ENCODE measurements at regions not wholly inside any gene's neighbourhood (a gene's known extent, or its start where the extent isn't known, plus 50 kb on each side); places are given as distances from the start of the nearest gene placed in this dataset.

DNA sequence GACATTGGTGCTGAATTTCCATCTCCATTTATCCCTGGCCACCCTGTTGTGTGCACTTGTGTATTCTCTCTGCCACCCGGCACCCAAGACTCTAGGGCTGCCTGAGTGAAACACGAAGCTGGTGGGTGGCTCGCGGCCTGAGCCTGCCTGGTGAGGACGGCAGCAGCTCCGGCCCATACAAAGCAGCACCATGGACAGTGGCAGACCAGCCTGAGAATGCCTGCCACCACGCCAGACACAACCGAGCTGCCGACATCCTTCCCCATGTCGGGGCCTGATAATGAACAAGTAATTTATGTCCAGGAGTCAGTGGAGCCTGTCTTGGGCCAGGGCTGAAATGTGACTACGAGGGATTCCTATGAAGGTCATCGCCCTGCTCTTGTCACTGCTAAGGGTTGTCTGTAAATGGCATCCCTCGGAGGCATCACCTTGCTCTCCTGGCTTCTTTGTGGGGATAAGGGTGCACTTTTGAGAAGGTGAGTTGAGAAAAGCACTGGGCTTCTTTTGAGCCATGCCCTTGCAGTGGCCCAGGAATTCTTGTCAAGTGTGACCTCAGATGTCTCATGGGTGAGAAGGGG is 175.7 kb downstream of the MELK start (continued):
- TF ChIP-seq, protein P1, sequence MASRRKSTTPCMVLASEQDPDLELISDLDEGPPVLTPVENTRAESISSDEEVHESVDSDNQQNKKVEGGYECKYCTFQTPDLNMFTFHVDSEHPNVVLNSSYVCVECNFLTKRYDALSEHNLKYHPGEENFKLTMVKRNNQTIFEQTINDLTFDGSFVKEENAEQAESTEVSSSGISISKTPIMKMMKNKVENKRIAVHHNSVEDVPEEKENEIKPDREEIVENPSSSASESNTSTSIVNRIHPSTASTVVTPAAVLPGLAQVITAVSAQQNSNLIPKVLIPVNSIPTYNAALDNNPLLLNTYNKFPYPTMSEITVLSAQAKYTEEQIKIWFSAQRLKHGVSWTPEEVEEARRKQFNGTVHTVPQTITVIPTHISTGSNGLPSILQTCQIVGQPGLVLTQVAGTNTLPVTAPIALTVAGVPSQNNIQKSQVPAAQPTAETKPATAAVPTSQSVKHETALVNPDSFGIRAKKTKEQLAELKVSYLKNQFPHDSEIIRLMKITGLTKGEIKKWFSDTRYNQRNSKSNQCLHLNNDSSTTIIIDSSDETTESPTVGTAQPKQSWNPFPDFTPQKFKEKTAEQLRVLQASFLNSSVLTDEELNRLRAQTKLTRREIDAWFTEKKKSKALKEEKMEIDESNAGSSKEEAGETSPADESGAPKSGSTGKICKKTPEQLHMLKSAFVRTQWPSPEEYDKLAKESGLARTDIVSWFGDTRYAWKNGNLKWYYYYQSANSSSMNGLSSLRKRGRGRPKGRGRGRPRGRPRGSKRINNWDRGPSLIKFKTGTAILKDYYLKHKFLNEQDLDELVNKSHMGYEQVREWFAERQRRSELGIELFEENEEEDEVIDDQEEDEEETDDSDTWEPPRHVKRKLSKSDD (CRISPR knock-in tag; IDR thresholded peaks at IDR 0.05; ENCODE audit: low read depth), result no peak
- TF ChIP-seq, protein P2, sequence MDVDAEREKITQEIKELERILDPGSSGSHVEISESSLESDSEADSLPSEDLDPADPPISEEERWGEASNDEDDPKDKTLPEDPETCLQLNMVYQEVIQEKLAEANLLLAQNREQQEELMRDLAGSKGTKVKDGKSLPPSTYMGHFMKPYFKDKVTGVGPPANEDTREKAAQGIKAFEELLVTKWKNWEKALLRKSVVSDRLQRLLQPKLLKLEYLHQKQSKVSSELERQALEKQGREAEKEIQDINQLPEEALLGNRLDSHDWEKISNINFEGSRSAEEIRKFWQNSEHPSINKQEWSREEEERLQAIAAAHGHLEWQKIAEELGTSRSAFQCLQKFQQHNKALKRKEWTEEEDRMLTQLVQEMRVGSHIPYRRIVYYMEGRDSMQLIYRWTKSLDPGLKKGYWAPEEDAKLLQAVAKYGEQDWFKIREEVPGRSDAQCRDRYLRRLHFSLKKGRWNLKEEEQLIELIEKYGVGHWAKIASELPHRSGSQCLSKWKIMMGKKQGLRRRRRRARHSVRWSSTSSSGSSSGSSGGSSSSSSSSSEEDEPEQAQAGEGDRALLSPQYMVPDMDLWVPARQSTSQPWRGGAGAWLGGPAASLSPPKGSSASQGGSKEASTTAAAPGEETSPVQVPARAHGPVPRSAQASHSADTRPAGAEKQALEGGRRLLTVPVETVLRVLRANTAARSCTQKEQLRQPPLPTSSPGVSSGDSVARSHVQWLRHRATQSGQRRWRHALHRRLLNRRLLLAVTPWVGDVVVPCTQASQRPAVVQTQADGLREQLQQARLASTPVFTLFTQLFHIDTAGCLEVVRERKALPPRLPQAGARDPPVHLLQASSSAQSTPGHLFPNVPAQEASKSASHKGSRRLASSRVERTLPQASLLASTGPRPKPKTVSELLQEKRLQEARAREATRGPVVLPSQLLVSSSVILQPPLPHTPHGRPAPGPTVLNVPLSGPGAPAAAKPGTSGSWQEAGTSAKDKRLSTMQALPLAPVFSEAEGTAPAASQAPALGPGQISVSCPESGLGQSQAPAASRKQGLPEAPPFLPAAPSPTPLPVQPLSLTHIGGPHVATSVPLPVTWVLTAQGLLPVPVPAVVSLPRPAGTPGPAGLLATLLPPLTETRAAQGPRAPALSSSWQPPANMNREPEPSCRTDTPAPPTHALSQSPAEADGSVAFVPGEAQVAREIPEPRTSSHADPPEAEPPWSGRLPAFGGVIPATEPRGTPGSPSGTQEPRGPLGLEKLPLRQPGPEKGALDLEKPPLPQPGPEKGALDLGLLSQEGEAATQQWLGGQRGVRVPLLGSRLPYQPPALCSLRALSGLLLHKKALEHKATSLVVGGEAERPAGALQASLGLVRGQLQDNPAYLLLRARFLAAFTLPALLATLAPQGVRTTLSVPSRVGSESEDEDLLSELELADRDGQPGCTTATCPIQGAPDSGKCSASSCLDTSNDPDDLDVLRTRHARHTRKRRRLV (CRISPR knock-in tag; IDR thresholded peaks at IDR 0.05), result no peak
- TF ChIP-seq PRPF4 (IDR thresholded peaks at IDR 0.05; ENCODE audit: low read depth, low read length, poor library complexity, severe bottlenecking), result no peak
- TF ChIP-seq ZNF263 (CRISPR knock-in tag; IDR thresholded peaks at IDR 0.05), result peak; percentile 44; the same call in 1 of the 2 replicates
- 0 out of 2 replicates have a peak, but pooled peaks have one; percentile 27 for TF ChIP-seq THAP11 (CRISPR knock-in tag; IDR thresholded peaks at IDR 0.05)
- TF ChIP-seq, protein P3, sequence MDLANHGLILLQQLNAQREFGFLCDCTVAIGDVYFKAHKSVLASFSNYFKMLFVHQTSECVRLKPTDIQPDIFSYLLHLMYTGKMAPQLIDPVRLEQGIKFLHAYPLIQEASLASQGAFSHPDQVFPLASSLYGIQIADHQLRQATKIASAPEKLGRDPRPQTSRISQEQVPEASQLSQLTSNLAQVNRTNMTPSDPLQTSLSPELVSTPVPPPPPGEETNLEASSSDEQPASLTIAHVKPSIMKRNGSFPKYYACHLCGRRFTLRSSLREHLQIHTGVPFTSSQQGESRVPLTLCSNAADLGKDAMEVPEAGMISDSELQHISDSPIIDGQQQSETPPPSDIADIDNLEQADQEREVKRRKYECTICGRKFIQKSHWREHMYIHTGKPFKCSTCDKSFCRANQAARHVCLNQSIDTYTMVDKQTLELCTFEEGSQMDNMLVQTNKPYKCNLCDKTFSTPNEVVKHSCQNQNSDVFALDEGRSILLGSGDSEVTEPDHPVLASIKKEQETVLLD (CRISPR knock-in tag; IDR thresholded peaks at IDR 0.05; ENCODE audit: low read depth), result no peak
- no peak for TF ChIP-seq TAF15 (IDR thresholded peaks at IDR 0.05; ENCODE audit: low read depth, low read length, poor library complexity, severe bottlenecking)
- TF ChIP-seq, protein P4, sequence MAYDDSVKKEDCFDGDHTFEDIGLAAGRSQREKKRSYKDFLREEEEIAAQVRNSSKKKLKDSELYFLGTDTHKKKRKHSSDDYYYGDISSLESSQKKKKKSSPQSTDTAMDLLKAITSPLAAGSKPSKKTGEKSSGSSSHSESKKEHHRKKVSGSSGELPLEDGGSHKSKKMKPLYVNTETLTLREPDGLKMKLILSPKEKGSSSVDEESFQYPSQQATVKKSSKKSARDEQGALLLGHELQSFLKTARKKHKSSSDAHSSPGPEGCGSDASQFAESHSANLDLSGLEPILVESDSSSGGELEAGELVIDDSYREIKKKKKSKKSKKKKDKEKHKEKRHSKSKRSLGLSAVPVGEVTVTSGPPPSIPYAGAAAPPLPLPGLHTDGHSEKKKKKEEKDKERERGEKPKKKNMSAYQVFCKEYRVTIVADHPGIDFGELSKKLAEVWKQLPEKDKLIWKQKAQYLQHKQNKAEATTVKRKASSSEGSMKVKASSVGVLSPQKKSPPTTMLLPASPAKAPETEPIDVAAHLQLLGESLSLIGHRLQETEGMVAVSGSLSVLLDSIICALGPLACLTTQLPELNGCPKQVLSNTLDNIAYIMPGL (CRISPR knock-in tag; IDR thresholded peaks at IDR 0.05; ENCODE audit: borderline replicate concordance in 1 of 2, low read depth in 1 of 2), result no peak
- no peak for TF ChIP-seq ZFAT (CRISPR knock-in tag; conservative IDR thresholded peaks at IDR 0.05)
- no peak for TF ChIP-seq PLRG1 (conservative IDR thresholded peaks at IDR 0.05)
- TF ChIP-seq, protein P5, sequence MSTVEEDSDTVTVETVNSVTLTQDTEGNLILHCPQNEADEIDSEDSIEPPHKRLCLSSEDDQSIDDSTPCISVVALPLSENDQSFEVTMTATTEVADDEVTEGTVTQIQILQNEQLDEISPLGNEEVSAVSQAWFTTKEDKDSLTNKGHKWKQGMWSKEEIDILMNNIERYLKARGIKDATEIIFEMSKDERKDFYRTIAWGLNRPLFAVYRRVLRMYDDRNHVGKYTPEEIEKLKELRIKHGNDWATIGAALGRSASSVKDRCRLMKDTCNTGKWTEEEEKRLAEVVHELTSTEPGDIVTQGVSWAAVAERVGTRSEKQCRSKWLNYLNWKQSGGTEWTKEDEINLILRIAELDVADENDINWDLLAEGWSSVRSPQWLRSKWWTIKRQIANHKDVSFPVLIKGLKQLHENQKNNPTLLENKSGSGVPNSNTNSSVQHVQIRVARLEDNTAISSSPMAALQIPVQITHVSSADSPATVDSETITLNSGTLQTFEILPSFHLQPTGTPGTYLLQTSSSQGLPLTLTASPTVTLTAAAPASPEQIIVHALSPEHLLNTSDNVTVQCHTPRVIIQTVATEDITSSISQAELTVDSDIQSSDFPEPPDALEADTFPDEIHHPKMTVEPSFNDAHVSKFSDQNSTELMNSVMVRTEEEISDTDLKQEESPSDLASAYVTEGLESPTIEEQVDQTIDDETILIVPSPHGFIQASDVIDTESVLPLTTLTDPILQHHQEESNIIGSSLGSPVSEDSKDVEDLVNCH (CRISPR knock-in tag; IDR thresholded peaks at IDR 0.05), result no peak
- TF ChIP-seq, protein P6, sequence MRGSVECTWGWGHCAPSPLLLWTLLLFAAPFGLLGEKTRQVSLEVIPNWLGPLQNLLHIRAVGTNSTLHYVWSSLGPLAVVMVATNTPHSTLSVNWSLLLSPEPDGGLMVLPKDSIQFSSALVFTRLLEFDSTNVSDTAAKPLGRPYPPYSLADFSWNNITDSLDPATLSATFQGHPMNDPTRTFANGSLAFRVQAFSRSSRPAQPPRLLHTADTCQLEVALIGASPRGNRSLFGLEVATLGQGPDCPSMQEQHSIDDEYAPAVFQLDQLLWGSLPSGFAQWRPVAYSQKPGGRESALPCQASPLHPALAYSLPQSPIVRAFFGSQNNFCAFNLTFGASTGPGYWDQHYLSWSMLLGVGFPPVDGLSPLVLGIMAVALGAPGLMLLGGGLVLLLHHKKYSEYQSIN (CRISPR knock-in tag; IDR thresholded peaks at IDR 0.05; ENCODE audit: borderline replicate concordance), result no peak
- TF ChIP-seq ZNF441 (CRISPR knock-in tag; IDR thresholded peaks at IDR 0.05; ENCODE audit: borderline replicate concordance), result peak; percentile 62; the same call in 1 of the 2 replicates
